SK-N-MC (cell line): ENCODE measurements at regions not wholly inside any gene's neighbourhood (a gene's known extent, or its start where the extent isn't known, plus 50 kb on each side); places are given as distances from the start of the nearest gene placed in this dataset.

Source experiments
- DNase-seq: peaks from one replicate; pipeline ENCODE4 v3.0.0-alpha.2; 2011; ENCODE audit warnings: low read depth, low spot score
- H3K27ac ChIP-seq: fragments of 200-600 bp; sonication (generic); 2 replicates; pipeline ENCODE4 v1.5.1; 2016; ENCODE audit warnings: mixed run types
- H3K36me3 ChIP-seq: fragments of 200-600 bp; sonication (generic); 2 replicates; pipeline ENCODE4 v1.6.1; 2017; ENCODE audit warnings: antibody characterized with exemption, low read length, mixed read lengths; ENCODE audit not compliant: insufficient read depth
- H3K4me3 ChIP-seq: fragments of 200-600 bp; sonication (generic); 2 replicates; pipeline ENCODE4 v1.5.1; 2016
- H3K9ac ChIP-seq: fragments of 200-600 bp; sonication (generic); 2 replicates; pipeline ENCODE4 v1.8.0; 2017; ENCODE audit warnings: mixed run types, mixed read lengths; ENCODE audit not compliant: insufficient read length
- H3K9me3 ChIP-seq: fragments of 200-600 bp; sonication (generic); 2 replicates; pipeline ENCODE4 v1.6.1; 2017; ENCODE audit warnings: low read depth, mild to moderate bottlenecking, antibody characterized with exemption, low read length, moderate library complexity, mixed read lengths
- EZH2 ChIP-seq: fragments of 200-600 bp; sonication (generic); IDR thresholded peaks from one replicate; pipeline ENCODE4 v1.6.1; 2017; ENCODE audit warnings: antibody characterized with exemption
- FOXP2 ChIP-seq: optimal IDR thresholded peaks from 2 replicates; pipeline ENCODE3; 2011; ENCODE audit warnings: mild to moderate bottlenecking, moderate library complexity; ENCODE audit not compliant: insufficient read depth; ENCODE audit errors: extremely low read length, control extremely low read depth
- POLR2AphosphoS5 ChIP-seq: IDR thresholded peaks from 2 replicates; pipeline ENCODE4 v1.6.1; 2012; ENCODE audit warnings: mild to moderate bottlenecking, low read depth, low read length, borderline replicate concordance

- Histone ChIP-seq H3K36me3 (no peaks in the 10 kb centered on the region), H3K9ac (no peak overlapping the region), H3K4me3 (no peak overlapping the region), H3K9me3 (no peaks in the 10 kb centered on the region), H3K27ac (no peak overlapping the region)
- no peak for TF ChIP-seq POLR2AphosphoS5
- no peak for DNase-seq
Measured at GRCh38 chr5:160968480-160968879, 116.5 kb upstream of the ATP10B start.

- no peak for DNase-seq
- Histone ChIP-seq H3K36me3 (no peaks in the 10 kb centered on the region), H3K4me3 (no peak overlapping the region), H3K9ac (no peak overlapping the region), H3K27ac (no peak overlapping the region), H3K9me3 (no peaks in the 10 kb centered on the region)
- TF ChIP-seq POLR2AphosphoS5 (no peak), FOXP2 (no peak), EZH2 (no peak)
Measured at GRCh38 chr5:160966921-160967320, 114.9 kb upstream of the ATP10B start.

- no peak overlapping the region for H3K9ac ChIP-seq
- H3K9me3 ChIP-seq = no peaks in the 10 kb centered on the region
- H3K4me3 ChIP-seq = no peak overlapping the region
- no peak overlapping the region for H3K27ac ChIP-seq
- no peak for DNase-seq
- H3K36me3 ChIP-seq = no peaks in the 10 kb centered on the region
- TF ChIP-seq POLR2AphosphoS5 = no peak
- TF ChIP-seq EZH2 = no peak
- no peak for TF ChIP-seq FOXP2
Measured at GRCh38 chr5:160961761-160962160, 109.8 kb upstream of the ATP10B start.

GRCh38 chr5:160961038-160961437, 109.0 kb upstream of the ATP10B start:
- Histone ChIP-seq H3K4me3 (no peak overlapping the region), H3K9me3 (no peaks in the 10 kb centered on the region), H3K36me3 (no peaks in the 10 kb centered on the region), H3K9ac (no peak overlapping the region), H3K27ac (no peak overlapping the region)
- no peak for DNase-seq
- TF ChIP-seq EZH2 = no peak
- no peak for TF ChIP-seq FOXP2
- TF ChIP-seq POLR2AphosphoS5 = no peak

- Histone ChIP-seq H3K27ac (no peak overlapping the region), H3K9ac (no peak overlapping the region), H3K9me3 (no peaks in the 10 kb centered on the region), H3K36me3 (no peaks in the 10 kb centered on the region), H3K4me3 (no peak overlapping the region)
- no peak for DNase-seq
- TF ChIP-seq FOXP2 (no peak), POLR2AphosphoS5 (no peak), EZH2 (no peak)
Measured at GRCh38 chr5:160960592-160960991, 108.6 kb upstream of the ATP10B start.

- no peak for DNase-seq
- TF ChIP-seq POLR2AphosphoS5 = no peak
- no peak for TF ChIP-seq EZH2
- TF ChIP-seq FOXP2 = no peak
Measured at GRCh38 chr5:160959804-160960203, 107.8 kb upstream of the ATP10B start.

GRCh38 chr5:160957312-160957861, 105.4 kb upstream of the ATP10B start:
- H3K27ac ChIP-seq = no peak overlapping the region
- H3K9ac ChIP-seq = no peak overlapping the region
- DNase-seq = no peak
- no peaks in the 10 kb centered on the region for H3K36me3 ChIP-seq
- no peaks in the 10 kb centered on the region for H3K9me3 ChIP-seq
- TF ChIP-seq POLR2AphosphoS5 (no peak), EZH2 (no peak), FOXP2 (no peak)
- H3K4me3 ChIP-seq = no peak overlapping the region

More at GRCh38 chr5:160959804-160960203, 107.8 kb upstream of the ATP10B start:
- Histone ChIP-seq H3K9me3 (no peaks in the 10 kb centered on the region), H3K9ac (no peak overlapping the region), H3K36me3 (no peaks in the 10 kb centered on the region), H3K27ac (no peak overlapping the region), H3K4me3 (no peak overlapping the region)

- TF ChIP-seq POLR2AphosphoS5 = no peak
- TF ChIP-seq EZH2 = no peak
- TF ChIP-seq FOXP2 = no peak
- Histone ChIP-seq H3K4me3 (no peak overlapping the region), H3K9ac (no peak overlapping the region), H3K9me3 (no peaks in the 10 kb centered on the region), H3K36me3 (no peaks in the 10 kb centered on the region), H3K27ac (no peak overlapping the region)
- no peak for DNase-seq
Measured at GRCh38 chr5:160956051-160956450, 104.0 kb upstream of the ATP10B start.

GRCh38 chr5:160950311-160950710, 98.3 kb upstream of the ATP10B start:
- Histone ChIP-seq H3K36me3 (no peaks in the 10 kb centered on the region), H3K27ac (no peak overlapping the region), H3K9ac (no peak overlapping the region), H3K4me3 (no peak overlapping the region), H3K9me3 (no peaks in the 10 kb centered on the region)
- DNase-seq = no peak
- TF ChIP-seq EZH2 (no peak), POLR2AphosphoS5 (no peak), FOXP2 (no peak)
